ENCODE measurements at regions not wholly inside any gene's neighbourhood (a gene's known extent, or its start where the extent isn't known, plus 50 kb on each side); places are given as distances from the start of the nearest gene placed in this dataset.

DNA sequence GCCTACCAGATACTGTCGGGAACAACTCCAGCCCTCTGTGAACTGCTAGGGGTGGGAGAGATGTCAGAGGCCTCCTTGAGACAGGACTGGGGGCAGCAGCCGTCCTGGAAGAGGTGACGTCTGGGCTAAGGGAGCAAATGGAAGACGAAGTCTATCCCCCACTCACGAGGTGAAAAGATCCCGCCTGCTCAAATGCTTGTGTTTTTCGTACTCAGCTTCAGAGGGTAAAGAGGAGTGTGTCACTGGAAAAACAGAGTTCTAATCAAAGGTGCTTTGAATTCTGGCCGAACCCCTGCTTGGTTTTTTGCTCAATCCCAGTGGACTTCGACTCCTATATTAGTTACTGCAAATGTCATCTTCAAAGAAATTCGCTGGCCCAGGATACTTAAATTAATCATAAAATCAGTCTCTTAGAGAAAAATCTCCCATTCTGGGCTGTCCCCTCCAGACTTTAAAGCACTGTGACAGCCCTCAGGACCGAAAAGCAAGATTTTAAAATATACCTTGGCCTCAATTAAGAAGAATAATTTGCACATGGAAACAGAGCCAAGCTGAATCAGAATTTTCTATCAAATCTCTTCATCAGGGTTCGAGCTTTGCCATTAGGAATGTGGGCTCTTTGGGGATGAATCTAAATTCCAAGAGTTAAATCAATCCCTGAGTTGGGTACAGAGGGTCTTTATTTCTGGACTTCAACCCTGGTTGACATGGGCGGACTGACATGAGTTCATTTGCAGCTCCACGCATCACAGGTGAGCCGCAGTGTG is 61.8 kb upstream of the AFDN start (continued):
- no peak for TF ChIP-seq ZNF510 (CRISPR knock-in tag; IDR thresholded peaks at IDR 0.05; ENCODE audit: low read depth)
- TF ChIP-seq, protein P1, sequence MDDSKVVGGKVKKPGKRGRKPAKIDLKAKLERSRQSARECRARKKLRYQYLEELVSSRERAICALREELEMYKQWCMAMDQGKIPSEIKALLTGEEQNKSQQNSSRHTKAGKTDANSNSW (CRISPR knock-in tag; IDR thresholded peaks at IDR 0.05; ENCODE audit: borderline replicate concordance), result no peak
- TF ChIP-seq, protein P2, sequence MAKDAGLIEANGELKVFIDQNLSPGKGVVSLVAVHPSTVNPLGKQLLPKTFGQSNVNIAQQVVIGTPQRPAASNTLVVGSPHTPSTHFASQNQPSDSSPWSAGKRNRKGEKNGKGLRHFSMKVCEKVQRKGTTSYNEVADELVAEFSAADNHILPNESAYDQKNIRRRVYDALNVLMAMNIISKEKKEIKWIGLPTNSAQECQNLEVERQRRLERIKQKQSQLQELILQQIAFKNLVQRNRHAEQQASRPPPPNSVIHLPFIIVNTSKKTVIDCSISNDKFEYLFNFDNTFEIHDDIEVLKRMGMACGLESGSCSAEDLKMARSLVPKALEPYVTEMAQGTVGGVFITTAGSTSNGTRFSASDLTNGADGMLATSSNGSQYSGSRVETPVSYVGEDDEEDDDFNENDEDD (CRISPR knock-in tag; IDR thresholded peaks at IDR 0.05; ENCODE audit: borderline replicate concordance), result peak; percentile 82; the same call in 1 of the 2 replicates
- 0 out of 2 replicates have a peak, but pooled peaks have one; percentile 32 for TF ChIP-seq ZNF614 (CRISPR knock-in tag; IDR thresholded peaks at IDR 0.05; ENCODE audit: borderline replicate concordance)
- TF ChIP-seq ZNF607 (CRISPR knock-in tag; IDR thresholded peaks at IDR 0.05; ENCODE audit: borderline replicate concordance), result 0 out of 2 replicates have a peak, but pooled peaks have one; percentile 55
- TF ChIP-seq GZF1 (CRISPR knock-in tag; IDR thresholded peaks at IDR 0.05), result no peak
- TF ChIP-seq, protein P3, sequence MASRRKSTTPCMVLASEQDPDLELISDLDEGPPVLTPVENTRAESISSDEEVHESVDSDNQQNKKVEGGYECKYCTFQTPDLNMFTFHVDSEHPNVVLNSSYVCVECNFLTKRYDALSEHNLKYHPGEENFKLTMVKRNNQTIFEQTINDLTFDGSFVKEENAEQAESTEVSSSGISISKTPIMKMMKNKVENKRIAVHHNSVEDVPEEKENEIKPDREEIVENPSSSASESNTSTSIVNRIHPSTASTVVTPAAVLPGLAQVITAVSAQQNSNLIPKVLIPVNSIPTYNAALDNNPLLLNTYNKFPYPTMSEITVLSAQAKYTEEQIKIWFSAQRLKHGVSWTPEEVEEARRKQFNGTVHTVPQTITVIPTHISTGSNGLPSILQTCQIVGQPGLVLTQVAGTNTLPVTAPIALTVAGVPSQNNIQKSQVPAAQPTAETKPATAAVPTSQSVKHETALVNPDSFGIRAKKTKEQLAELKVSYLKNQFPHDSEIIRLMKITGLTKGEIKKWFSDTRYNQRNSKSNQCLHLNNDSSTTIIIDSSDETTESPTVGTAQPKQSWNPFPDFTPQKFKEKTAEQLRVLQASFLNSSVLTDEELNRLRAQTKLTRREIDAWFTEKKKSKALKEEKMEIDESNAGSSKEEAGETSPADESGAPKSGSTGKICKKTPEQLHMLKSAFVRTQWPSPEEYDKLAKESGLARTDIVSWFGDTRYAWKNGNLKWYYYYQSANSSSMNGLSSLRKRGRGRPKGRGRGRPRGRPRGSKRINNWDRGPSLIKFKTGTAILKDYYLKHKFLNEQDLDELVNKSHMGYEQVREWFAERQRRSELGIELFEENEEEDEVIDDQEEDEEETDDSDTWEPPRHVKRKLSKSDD (CRISPR knock-in tag; IDR thresholded peaks at IDR 0.05; ENCODE audit: low read depth), result peak; percentile 60
- no peak for TF ChIP-seq ATM (IDR thresholded peaks at IDR 0.05; ENCODE audit: borderline replicate concordance)
- TF ChIP-seq, protein P4, sequence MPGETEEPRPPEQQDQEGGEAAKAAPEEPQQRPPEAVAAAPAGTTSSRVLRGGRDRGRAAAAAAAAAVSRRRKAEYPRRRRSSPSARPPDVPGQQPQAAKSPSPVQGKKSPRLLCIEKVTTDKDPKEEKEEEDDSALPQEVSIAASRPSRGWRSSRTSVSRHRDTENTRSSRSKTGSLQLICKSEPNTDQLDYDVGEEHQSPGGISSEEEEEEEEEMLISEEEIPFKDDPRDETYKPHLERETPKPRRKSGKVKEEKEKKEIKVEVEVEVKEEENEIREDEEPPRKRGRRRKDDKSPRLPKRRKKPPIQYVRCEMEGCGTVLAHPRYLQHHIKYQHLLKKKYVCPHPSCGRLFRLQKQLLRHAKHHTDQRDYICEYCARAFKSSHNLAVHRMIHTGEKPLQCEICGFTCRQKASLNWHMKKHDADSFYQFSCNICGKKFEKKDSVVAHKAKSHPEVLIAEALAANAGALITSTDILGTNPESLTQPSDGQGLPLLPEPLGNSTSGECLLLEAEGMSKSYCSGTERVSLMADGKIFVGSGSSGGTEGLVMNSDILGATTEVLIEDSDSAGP (CRISPR knock-in tag; IDR thresholded peaks at IDR 0.05; ENCODE audit: borderline replicate concordance), result 0 out of 2 replicates have a peak, but pooled peaks have one; percentile 39
- no peak for TF ChIP-seq MIER2 (CRISPR knock-in tag; IDR thresholded peaks at IDR 0.05)
- TF ChIP-seq MTA3 (CRISPR knock-in tag; IDR thresholded peaks at IDR 0.05), result no peak
- TF ChIP-seq CEBPG (CRISPR knock-in tag; IDR thresholded peaks at IDR 0.05), result peak; percentile 71
- TF ChIP-seq TCF7 (IDR thresholded peaks at IDR 0.05; ENCODE audit: low read depth), result peak; percentile 73
- peak; percentile 68 for TF ChIP-seq SALL1 (CRISPR knock-in tag; IDR thresholded peaks at IDR 0.05)
- TF ChIP-seq, protein P5, sequence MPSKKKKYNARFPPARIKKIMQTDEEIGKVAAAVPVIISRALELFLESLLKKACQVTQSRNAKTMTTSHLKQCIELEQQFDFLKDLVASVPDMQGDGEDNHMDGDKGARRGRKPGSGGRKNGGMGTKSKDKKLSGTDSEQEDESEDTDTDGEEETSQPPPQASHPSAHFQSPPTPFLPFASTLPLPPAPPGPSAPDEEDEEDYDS (CRISPR knock-in tag; IDR thresholded peaks at IDR 0.05), result peak; percentile 50; the same call in 1 of the 2 replicates
- no peak for TF ChIP-seq ADNP (CRISPR knock-in tag; IDR thresholded peaks at IDR 0.05)
- TF ChIP-seq, protein P6, sequence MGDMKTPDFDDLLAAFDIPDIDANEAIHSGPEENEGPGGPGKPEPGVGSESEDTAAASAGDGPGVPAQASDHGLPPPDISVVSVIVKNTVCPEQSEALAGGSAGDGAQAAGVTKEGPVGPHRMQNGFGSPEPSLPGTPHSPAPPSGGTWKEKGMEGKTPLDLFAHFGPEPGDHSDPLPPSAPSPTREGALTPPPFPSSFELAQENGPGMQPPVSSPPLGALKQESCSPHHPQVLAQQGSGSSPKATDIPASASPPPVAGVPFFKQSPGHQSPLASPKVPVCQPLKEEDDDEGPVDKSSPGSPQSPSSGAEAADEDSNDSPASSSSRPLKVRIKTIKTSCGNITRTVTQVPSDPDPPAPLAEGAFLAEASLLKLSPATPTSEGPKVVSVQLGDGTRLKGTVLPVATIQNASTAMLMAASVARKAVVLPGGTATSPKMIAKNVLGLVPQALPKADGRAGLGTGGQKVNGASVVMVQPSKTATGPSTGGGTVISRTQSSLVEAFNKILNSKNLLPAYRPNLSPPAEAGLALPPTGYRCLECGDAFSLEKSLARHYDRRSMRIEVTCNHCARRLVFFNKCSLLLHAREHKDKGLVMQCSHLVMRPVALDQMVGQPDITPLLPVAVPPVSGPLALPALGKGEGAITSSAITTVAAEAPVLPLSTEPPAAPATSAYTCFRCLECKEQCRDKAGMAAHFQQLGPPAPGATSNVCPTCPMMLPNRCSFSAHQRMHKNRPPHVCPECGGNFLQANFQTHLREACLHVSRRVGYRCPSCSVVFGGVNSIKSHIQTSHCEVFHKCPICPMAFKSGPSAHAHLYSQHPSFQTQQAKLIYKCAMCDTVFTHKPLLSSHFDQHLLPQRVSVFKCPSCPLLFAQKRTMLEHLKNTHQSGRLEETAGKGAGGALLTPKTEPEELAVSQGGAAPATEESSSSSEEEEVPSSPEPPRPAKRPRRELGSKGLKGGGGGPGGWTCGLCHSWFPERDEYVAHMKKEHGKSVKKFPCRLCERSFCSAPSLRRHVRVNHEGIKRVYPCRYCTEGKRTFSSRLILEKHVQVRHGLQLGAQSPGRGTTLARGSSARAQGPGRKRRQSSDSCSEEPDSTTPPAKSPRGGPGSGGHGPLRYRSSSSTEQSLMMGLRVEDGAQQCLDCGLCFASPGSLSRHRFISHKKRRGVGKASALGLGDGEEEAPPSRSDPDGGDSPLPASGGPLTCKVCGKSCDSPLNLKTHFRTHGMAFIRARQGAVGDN (CRISPR knock-in tag; IDR thresholded peaks at IDR 0.05), result peak; percentile 64; the same call in 1 of the 2 replicates
- TF ChIP-seq MED1 (CRISPR knock-in tag; IDR thresholded peaks at IDR 0.05), result peak; percentile 77
- TF ChIP-seq, protein P7, sequence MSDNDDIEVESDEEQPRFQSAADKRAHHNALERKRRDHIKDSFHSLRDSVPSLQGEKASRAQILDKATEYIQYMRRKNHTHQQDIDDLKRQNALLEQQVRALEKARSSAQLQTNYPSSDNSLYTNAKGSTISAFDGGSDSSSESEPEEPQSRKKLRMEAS (IDR thresholded peaks at IDR 0.05), result peak; percentile 87
